GM18508 (cell line): ENCODE measurements at regions not wholly inside any gene's neighbourhood (a gene's known extent, or its start where the extent isn't known, plus 50 kb on each side); places are given as distances from the start of the nearest gene placed in this dataset.
"Not testable (repeated sequence)": the region's sequence is repeated elsewhere in the genome, so short reads cannot be mapped to it uniquely, and the experiment has no call there.

Experiments
- ATAC-seq: cut with Tn5 transposase; IDR thresholded peaks from one replicate; pipeline ENCODE4 v1.9.1; 2021; ENCODE audit warnings: moderate number of reproducible peaks; ENCODE audit not compliant: insufficient read depth, unreplicated experiment

GRCh38 chr15:93771196-93772030 is 459.9 kb upstream of the MCTP2 start:
- ATAC-seq = no peak

GRCh38 chr15:93770788-93771187 is 460.6 kb upstream of the MCTP2 start:
- no peak for ATAC-seq

- no peak for ATAC-seq
Measured at GRCh38 chr15:93762036-93762435, 469.3 kb upstream of the MCTP2 start.

- ATAC-seq = no peak
Measured at GRCh38 chr15:93759629-93760028, 471.7 kb upstream of the MCTP2 start.

- ATAC-seq = no peak
Measured at GRCh38 chr15:93758824-93759223, 472.5 kb upstream of the MCTP2 start.

GRCh38 chr15:93748710-93749109 is 482.7 kb upstream of the MCTP2 start:
- ATAC-seq = no peak

- ATAC-seq = not testable (repeated sequence)
Measured at GRCh38 chr15:93734976-93735375, 496.4 kb upstream of the MCTP2 start.

GRCh38 chr15:93730724-93731123 is 500.6 kb upstream of the MCTP2 start:
- no peak for ATAC-seq

GRCh38 chr15:93722165-93722564 is 509.2 kb upstream of the MCTP2 start:
- ATAC-seq = no peak

- ATAC-seq = no peak
Measured at GRCh38 chr15:93720607-93721006, 510.8 kb upstream of the MCTP2 start.

- no peak for ATAC-seq
Measured at GRCh38 chr15:93719921-93720351, 511.4 kb upstream of the MCTP2 start.

GRCh38 chr15:93716615-93717231 is 514.6 kb upstream of the MCTP2 start:
- ATAC-seq = no peak

GRCh38 chr15:93709708-93710107 is 521.7 kb upstream of the MCTP2 start:
- ATAC-seq = no peak

GRCh38 chr15:93708724-93709445 is 522.5 kb upstream of the MCTP2 start:
- no peak for ATAC-seq

GRCh38 chr15:93707751-93708150 is 523.6 kb upstream of the MCTP2 start:
- ATAC-seq = no peak

GRCh38 chr15:93706495-93707292 is 524.7 kb upstream of the MCTP2 start:
- ATAC-seq = no peak

- no peak for ATAC-seq
Measured at GRCh38 chr15:93705753-93706455, 525.5 kb upstream of the MCTP2 start.

GRCh38 chr15:93703092-93703739 is 528.1 kb upstream of the MCTP2 start:
- ATAC-seq = no peak

GRCh38 chr15:93700051-93700450 is 531.3 kb upstream of the MCTP2 start:
- ATAC-seq = no peak
